B cell (primary cell): ENCODE measurements at regions not wholly inside any gene's neighbourhood (a gene's known extent, or its start where the extent isn't known, plus 50 kb on each side); places are given as distances from the start of the nearest gene placed in this dataset.

Experiments
- ATAC-seq: fragments of 200-7000 bp; cut with Tn5 transposase; one replicate; pipeline ENCODE4 v1.10.0; 2021; ENCODE audit warnings: low read depth, mild to moderate bottlenecking, moderate number of reproducible peaks, moderate library complexity
- CTCF ChIA-PET: fragments of 350-600 bp; sonication (Branson Sonifier 250); formaldehyde crosslinking; loops from one replicate; lab custom pipeline; 2021; ENCODE audit warnings: antibody characterized with exemption, inconsistent platforms; lab: Charles Lee
- POLR2A ChIA-PET: fragments of 350-600 bp; sonication (Branson Sonifier 250); formaldehyde crosslinking; loops from one replicate; lab custom pipeline; 2021; ENCODE audit warnings: antibody characterized with exemption; lab: Charles Lee
- DNase-seq: peaks from one replicate; pipeline ENCODE4 v3.0.0; 2013
- H2AFZ ChIP-seq: 2 replicates; pipeline ENCODE4 v1.6.1; 2012; ENCODE audit warnings: mild to moderate bottlenecking, low read depth, low read length; ENCODE audit not compliant: insufficient read depth, poor library complexity, severe bottlenecking
- H3K27ac ChIP-seq, 2 donors: 1 replicate in 1 of 2; 2 replicates in 1 of 2; pipeline ENCODE4 v1.5.1; 2012 to 2013; ENCODE audit warnings: low read length in 2 of 2, mild to moderate bottlenecking in 2 of 2, moderate library complexity in 1 of 2
- H3K27me3 ChIP-seq, 4 experiments: fragments of 200-600 bp in 1 of 4; sonication (generic) in 1 of 4; replicated peaks in 1 of 4; 1 replicate in 2 of 4; 2 replicates in 2 of 4; pipeline versions ENCODE4 v1.6.1 to v1.7.0; 2013 to 2016; ENCODE audit warnings: low read length in 3 of 4, mild to moderate bottlenecking in 2 of 4, mixed read lengths in 1 of 4, moderate library complexity in 1 of 4; ENCODE audit not compliant: insufficient read depth in 4 of 4, control insufficient read depth in 3 of 4; ENCODE audit errors: control extremely low read depth in 1 of 4
- H3K36me3 ChIP-seq, 2 experiments: replicated peaks in 1 of 2; 1 replicate in 1 of 2; 2 replicates in 1 of 2; pipeline versions ENCODE4 v1.6.1 to v1.7.1; 2013; ENCODE audit warnings: low read length in 1 of 2; ENCODE audit not compliant: insufficient read depth in 2 of 2, control insufficient read depth in 1 of 2; ENCODE audit errors: control extremely low read depth in 1 of 2, extremely low read depth in 1 of 2
- H3K4me1 ChIP-seq, 2 donors: fragments of 200-600 bp in 1 of 2; sonication (generic) in 1 of 2; 1 replicate in 1 of 2; 2 replicates in 1 of 2; pipeline versions ENCODE4 v1.5.1 to v1.6.1; 2013 to 2017; ENCODE audit warnings: low read length in 2 of 2; ENCODE audit not compliant: control insufficient read depth in 2 of 2, insufficient read depth in 2 of 2
- H3K4me2 ChIP-seq: replicated peaks from 2 replicates; pipeline ENCODE3; 2012; ENCODE audit warnings: mild to moderate bottlenecking, low read depth, low read length; ENCODE audit not compliant: poor library complexity, severe bottlenecking
- H3K4me3 ChIP-seq, 5 experiments: fragments of 200-600 bp in 1 of 5; sonication (generic) in 1 of 5; 1 replicate in 3 of 5; 2 replicates in 2 of 5; pipeline versions ENCODE4 v1.5.1 to v1.7.0; 2011 to 2016; ENCODE audit warnings: low read length in 4 of 5, mild to moderate bottlenecking in 4 of 5, low read depth in 2 of 5, control low read depth in 1 of 5, moderate library complexity in 1 of 5; ENCODE audit not compliant: insufficient read depth in 1 of 5; ENCODE audit errors: control extremely low read depth in 1 of 5, extremely low read depth in 1 of 5
- H3K79me2 ChIP-seq: fragments of 200-600 bp; sonication (generic); one replicate; pipeline ENCODE4 v1.6.0; 2016; ENCODE audit warnings: low read length; ENCODE audit not compliant: control insufficient read depth, insufficient read depth
- H3K9ac ChIP-seq: fragments of 200-600 bp; sonication (generic); 2 replicates; pipeline ENCODE4 v1.6.1; 2017; ENCODE audit warnings: mild to moderate bottlenecking, low read length, moderate library complexity
- H3K9me3 ChIP-seq, 3 donors: one replicate each; pipeline versions ENCODE4 v1.6.1 to v1.7.1; 2013; ENCODE audit warnings: low read length in 2 of 3; ENCODE audit not compliant: control insufficient read depth in 2 of 3, insufficient read depth in 1 of 3; ENCODE audit errors: control extremely low read depth in 1 of 3
- H4K20me1 ChIP-seq: 2 replicates; pipeline ENCODE4 v1.6.0; 2012; ENCODE audit warnings: mild to moderate bottlenecking, low read length; ENCODE audit not compliant: insufficient read depth, control insufficient read depth, poor library complexity, severe bottlenecking
- H3K27ac Mint-ChIP-seq: one replicate; pipeline ENCODE4 v1.8.0; 2021; ENCODE audit warnings: mixed read lengths
- H3K27me3 Mint-ChIP-seq: one replicate; pipeline ENCODE4 v1.8.0; 2021; ENCODE audit warnings: mixed read lengths
- H3K4me1 Mint-ChIP-seq: one replicate; pipeline ENCODE4 v1.8.0; 2021; ENCODE audit warnings: mixed read lengths
- H3K4me3 Mint-ChIP-seq: one replicate; pipeline ENCODE4 v1.8.0; 2021; ENCODE audit warnings: mixed read lengths
- H3K9me3 Mint-ChIP-seq: one replicate; pipeline ENCODE4 v1.8.0; 2022; ENCODE audit warnings: mixed read lengths; ENCODE audit not compliant: insufficient read depth
- CTCF ChIP-seq: fragments of 200-600 bp; IDR thresholded peaks from one replicate; pipeline ENCODE4 v1.8.0; 2022; ENCODE audit warnings: antibody characterized with exemption, mild to moderate bottlenecking
- EZH2 ChIP-seq: IDR thresholded peaks from 2 replicates; pipeline ENCODE4 v1.6.1; 2012; ENCODE audit warnings: borderline replicate concordance, low read depth, mild to moderate bottlenecking, moderate library complexity, low read length; ENCODE audit not compliant: insufficient read depth, poor library complexity, severe bottlenecking
- WGBS: methylation state at CpG from one replicate; pipeline ENCODE4 v1.1.5; 2013; ENCODE audit warnings: missing lambda C conversion rate; ENCODE audit not compliant: insufficient coverage; 5-methylcytosine and 5-hydroxymethylcytosine counted together
- intact Hi-C: fragments of 100-400 bp; cut with micrococcal nuclease; formaldehyde crosslinking; loops from one replicate; pipeline ENCODE4 v1.10.0; 2022

- no peak for DNase-seq
- Histone ChIP-seq H3K4me1 (no peaks in the 10 kb centered on the region), H3K9me3 (peaks cover 0 to 12% (median 0%) of the 10 kb centered on the region in 3 donors), H3K36me3 (no peaks in the 10 kb centered on the region), H3K79me2 (no peaks in the 10 kb centered on the region), H3K4me2 (no peak overlapping the region), H4K20me1 (no peaks in the 10 kb centered on the region), H2AFZ (no peak overlapping the region), H3K27ac (no peak overlapping the region), H3K27me3 (no peaks in the 10 kb centered on the region), H3K4me3 (no peak overlapping the region), H3K9ac (no peak overlapping the region)
- no peaks in the 10 kb centered on the region for H3K4me1 Mint-ChIP-seq
- no peak for ATAC-seq
- no CpG with 5 or more reads among the region's 4 CpGs for WGBS
- no peak for TF ChIP-seq CTCF
- no peak for TF ChIP-seq EZH2
- peaks cover 8% of the 10 kb centered on the region for H3K9me3 Mint-ChIP-seq
- CTCF ChIA-PET = no interaction called here
- no peak overlapping the region for H3K27ac Mint-ChIP-seq
- POLR2A ChIA-PET = no interaction called here
- no peak overlapping the region for H3K4me3 Mint-ChIP-seq
- H3K27me3 Mint-ChIP-seq = no peaks in the 10 kb centered on the region
- intact Hi-C loops = no loop called here
Observed at GRCh38 chr6:147802459-147802858, 294.0 kb downstream of the SAMD5 start.

- no peak overlapping the region for H3K4me2 ChIP-seq
- H3K27ac ChIP-seq = no peak overlapping the region
- ChIA-PET CTCF (no interaction called here), POLR2A (no interaction called here)
- no peak overlapping the region for H3K27ac Mint-ChIP-seq
- H3K79me2 ChIP-seq = no peaks in the 10 kb centered on the region
- H3K4me3 Mint-ChIP-seq = no peak overlapping the region
- intact Hi-C loops = no loop called here
- no peak overlapping the region for H3K9ac ChIP-seq
- no peak overlapping the region for H3K4me3 ChIP-seq
- peaks cover 8% of the 10 kb centered on the region for H3K9me3 Mint-ChIP-seq
- H3K27me3 Mint-ChIP-seq = no peaks in the 10 kb centered on the region
- DNase-seq = no peak
- no peaks in the 10 kb centered on the region for H3K4me1 Mint-ChIP-seq
- H4K20me1 ChIP-seq = no peaks in the 10 kb centered on the region
- H2AFZ ChIP-seq = no peak overlapping the region
- peaks cover 0 to 12% (median 0%) of the 10 kb centered on the region in 3 donors for H3K9me3 ChIP-seq
- H3K4me1 ChIP-seq = no peaks in the 10 kb centered on the region
- H3K27me3 ChIP-seq = no peaks in the 10 kb centered on the region
- no peaks in the 10 kb centered on the region for H3K36me3 ChIP-seq
- TF ChIP-seq CTCF (no peak), EZH2 (no peak)
- no peak for ATAC-seq
- 80% methylated on average over 1 of the region's 1 CpG for WGBS
Observed at GRCh38 chr6:147805155-147805554, 296.7 kb downstream of the SAMD5 start.
